ENCODE measurements at regions not wholly inside any gene's neighbourhood (a gene's known extent, or its start where the extent isn't known, plus 50 kb on each side); places are given as distances from the start of the nearest gene placed in this dataset.
A peak's percentile ranks its signal among the peaks of the same experiment; 100 is the strongest.

DNA sequence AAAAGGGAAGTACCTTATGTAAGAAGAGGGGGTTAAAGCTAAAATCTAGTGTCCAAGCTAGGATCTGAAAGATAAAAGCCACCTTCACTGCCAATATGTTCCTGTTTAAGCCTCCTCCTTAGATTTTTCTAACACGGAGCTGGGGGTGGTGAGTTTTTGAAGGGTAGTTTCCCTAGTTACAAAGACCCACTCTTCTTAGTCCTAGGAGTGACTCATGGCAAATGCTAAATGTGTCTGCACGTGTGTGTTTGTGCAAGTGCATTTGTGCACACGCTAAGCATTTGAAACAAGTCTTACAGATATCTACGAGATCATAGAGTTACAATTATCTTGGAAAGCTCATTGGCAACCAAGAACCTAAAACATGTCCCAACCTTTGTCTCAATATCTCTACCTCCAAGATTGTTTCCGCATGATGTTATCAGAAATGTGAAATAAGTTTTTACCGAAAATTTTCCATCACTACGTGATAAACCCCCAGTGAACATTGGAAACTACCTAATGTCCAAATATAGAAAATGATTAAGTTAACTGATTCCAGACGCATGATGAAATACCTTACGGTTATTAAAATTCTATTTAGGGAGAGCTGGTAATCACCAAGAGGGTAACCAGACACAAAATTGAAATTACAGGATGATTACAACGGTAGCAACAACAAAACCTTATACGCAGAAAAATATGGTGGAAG lies 78.0 kb upstream of the HRH2 start:
- no peak for DNase-seq

DNA sequence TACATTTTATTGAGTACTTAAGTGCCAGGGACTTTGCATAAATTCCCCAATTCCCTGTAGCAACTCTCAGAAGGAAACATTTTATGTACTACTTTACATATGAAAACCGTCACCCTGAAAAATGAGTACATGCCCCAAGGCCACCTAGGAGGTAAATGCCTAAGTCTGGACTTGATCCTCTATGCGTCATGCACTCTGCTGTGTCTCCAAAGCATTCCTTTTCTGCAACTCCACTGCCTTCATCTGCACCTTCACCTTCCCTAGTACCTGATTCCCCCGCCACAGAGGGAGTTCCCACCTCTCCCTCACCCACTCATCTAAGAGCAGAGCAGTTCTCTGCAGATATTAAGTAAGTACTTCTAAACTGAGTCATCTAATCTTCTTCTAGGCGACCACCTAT lies 75.2 kb upstream of the HRH2 start:
- DNase-seq: no peak

DNA sequence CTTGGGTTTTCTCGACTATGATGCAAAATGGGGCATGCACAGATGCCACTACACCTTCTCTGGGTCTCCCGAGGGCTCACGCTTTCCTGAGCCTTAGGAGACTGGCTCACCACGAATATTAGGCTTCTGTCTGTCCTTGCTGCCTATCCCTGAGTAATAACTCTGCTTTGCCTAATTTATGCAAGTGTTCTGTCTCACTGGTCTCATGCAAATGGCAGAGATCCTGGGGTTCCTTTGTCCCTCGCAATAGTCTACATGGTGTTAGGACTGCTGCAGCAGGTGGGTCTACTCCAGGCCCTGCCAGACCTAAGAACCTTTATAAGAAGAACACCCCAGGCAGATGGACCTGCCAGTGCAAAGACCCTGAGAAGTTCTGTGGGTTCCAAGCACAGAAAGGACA lies 72.3 kb upstream of the HRH2 start:
- DNase-seq: no peak

DNA sequence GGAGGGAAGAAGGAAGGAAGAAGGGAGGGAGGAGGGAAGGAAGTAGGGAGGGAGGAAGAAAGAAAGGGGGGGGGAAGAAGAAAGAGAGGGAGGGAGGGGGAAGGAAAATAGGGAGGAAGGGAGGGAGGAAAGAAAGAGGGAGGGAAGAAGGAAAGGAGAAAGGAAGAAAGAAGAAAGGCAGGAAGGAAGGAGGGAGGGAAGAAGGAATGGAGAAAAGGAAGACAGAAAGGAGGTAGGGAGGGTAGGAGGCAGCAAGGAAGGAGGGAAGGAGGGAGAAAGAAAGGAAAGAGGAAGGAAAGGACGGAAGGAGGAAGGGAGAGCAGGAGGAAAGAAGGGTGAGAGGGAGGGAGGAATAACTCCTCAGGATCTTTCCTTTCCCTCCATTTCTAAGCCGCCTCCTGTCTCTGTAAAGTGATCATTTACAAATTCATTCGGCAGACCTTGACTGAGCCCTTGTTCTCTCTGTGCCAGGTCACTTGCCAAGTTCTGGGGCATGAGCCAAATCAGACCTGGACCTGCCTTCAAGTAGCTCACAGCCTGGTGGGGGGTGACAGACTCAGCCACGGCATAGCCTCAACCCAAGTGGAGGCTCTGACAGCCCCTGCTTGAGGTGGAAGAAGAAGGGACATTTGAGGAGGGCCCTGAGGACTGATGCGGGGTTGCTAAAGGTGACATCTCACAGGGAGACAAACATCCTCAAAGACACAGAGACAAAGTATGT lies 69.0 kb upstream of the HRH2 start:
- DNase-seq: no peak

DNA sequence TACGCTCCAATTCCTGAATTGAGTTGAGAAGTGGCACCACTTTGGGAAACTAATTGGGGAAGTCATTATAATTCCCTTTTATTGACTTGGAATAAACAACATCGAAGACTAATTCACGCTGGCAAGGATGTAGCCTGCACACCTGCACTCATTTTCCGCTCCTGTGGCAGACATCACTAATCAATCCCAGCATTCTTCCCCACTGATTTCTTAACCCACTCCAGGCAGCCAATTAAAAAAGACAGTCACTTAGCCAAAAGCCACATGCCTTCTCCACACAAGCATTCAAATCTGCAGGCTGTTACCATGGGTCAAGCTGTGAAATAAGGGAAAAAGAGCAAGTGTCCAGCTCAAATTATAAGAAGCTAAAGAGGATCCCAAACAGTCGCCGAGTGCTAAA lies 68.2 kb upstream of the HRH2 start:
- DNase-seq: no peak

DNA sequence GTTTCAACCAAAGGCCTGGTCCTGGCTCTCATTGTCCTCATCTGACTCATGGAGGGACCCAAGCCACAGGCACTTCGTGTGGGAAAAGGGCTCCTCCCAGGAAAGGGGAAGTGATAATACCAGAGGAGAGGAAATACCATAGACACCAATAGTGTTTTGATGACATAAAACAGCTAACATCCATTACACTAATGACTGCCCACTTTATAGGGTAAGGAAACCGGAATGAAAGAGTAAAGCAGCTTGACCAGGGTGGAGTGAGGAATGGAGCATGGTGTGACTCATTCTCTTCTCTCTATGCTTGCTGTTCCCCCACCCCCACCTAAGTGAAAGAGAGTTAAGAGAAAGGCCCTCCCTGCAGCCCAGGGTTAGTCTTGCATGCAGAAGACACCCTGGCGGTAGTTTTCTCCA lies 67.4 kb upstream of the HRH2 start:
- peak; percentile 29 for DNase-seq

DNA sequence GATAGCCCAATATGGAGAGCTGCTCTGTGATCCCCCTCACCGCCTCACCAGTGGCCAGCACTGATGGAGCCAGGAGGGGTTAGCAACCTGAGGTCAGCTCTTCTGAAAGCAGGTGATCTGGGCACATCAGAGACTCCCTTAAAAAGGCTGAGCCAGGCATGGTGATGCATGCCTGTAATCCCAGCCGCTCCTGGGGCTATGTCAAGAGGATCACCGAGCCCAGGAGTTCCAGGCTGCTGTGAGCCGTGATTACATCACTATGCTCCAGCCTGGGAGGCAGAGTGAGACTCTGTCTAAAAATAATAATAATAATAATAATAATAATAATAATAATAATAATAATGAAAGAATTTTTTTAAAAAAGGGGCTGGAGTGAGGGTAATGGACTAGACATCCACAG lies 66.6 kb upstream of the HRH2 start:
- DNase-seq: no peak

DNA sequence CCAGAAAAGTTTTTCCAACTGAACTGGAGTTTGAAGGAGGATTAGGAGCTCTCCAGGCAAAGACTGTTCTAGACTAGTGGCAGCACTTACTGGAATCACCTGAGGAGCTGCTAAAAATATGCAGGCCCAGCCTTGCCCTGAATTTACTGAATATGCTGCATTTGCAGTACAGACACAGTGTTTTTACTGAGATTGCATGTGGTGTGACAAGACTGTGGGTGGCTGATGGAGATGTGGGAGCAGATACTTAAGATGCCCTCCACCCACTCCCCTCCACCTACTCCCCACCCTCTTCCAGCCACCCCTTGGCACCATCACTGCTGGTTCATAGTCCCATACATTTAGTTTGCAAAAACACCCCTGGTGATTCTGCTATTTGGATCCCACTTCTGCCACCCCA lies 64.1 kb upstream of the HRH2 start:
- no peak for DNase-seq

DNA sequence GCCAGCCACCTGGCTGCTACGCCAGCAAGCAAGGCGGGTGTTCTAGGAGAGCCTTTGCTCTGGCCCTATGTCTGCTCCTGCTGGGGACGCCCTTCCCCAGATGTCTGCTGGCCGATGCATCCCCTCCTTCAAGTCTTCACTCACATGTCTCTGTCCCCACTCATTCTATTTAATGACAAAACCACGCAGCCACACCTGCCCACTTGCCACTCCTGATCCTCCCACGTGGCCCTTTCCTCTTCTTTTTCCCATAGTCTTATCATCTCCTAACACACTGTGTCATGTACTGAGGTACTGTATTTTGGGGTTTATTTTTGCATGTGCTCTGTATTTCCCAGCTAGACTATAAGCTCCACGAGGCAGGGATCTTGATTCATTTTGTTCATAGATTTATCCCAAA lies 62.0 kb upstream of the HRH2 start:
- no peak for DNase-seq

DNA sequence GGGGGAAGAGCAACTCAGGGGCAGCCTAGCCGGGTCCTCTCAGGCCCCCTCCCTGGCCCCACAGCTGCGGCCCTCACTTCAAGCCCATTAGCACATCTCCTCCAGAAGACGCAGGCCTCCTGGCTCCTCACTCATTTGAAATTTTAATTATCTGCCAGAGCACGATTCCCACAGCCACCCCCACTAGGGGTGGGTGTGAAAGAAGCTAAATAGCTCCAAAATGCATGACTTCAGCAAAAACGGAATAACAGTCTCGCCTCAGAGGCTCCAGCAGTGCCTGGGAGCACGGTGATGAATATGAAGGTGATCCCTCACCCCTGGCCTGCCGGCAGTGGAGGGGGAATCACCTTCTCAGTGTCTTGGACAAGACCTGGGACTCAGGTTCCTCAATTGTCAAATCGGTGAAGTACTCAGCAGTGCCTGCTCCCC lies 61.1 kb upstream of the HRH2 start:
- DNase-seq: no peak

DNA sequence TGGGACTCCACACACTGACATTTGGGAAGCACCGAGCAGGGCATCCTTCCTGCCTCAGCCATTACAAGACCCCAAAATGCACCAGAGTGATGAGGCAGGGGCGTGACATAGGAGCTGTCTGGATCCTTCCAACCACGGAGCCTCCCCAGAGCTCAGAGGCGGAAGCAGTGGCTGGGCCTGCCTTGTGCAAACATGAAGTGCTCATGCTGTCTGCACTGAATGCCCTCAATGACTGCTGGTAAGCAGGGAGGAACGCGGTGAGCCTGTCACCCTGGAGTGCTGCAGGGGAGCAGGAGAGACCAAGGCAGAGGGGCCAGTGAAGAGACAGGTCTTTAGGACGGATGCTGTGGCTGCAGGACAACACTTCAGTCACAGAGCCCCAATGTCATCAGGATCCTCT lies 60.2 kb upstream of the HRH2 start:
- no peak for DNase-seq

DNA sequence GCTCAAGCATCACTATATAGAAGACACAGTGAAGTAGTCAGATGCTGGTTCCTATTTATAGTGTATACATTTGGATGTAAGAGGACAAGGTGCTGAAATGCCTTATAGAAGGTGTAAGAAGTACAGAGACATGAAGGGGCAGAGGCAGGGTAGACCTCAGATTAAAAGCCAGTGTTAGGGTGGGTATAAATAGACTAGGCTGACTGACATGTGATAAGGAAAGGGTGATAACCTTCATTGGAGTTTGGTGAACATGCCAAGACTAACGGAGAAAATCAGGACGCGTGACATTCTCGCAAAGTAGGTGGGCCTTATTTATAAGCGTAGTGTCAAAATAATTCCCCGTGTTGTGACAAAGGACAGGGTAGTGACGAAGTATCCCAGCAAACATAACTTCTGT lies 59.1 kb upstream of the HRH2 start:
- DNase-seq: no peak

DNA sequence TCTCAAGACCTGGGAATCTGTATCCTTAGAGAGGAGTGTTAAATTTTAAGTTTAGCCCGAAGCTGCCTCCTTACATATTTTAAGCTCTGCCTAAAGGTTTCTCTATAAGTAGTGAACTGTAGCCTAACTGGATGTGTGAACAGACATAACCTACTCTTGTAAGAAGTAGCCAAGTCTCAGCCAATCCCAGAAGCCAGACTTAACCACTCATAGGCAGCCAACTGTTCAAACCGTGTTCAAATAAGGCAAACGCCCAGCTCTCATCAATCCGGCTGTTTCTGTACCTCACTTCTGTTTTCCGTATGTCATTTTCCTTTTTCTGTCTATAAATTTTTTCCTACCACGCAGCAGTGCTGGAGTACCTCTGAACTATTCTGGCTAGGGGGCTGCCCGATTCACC lies 58.7 kb upstream of the HRH2 start:
- DNase-seq: no peak

DNA sequence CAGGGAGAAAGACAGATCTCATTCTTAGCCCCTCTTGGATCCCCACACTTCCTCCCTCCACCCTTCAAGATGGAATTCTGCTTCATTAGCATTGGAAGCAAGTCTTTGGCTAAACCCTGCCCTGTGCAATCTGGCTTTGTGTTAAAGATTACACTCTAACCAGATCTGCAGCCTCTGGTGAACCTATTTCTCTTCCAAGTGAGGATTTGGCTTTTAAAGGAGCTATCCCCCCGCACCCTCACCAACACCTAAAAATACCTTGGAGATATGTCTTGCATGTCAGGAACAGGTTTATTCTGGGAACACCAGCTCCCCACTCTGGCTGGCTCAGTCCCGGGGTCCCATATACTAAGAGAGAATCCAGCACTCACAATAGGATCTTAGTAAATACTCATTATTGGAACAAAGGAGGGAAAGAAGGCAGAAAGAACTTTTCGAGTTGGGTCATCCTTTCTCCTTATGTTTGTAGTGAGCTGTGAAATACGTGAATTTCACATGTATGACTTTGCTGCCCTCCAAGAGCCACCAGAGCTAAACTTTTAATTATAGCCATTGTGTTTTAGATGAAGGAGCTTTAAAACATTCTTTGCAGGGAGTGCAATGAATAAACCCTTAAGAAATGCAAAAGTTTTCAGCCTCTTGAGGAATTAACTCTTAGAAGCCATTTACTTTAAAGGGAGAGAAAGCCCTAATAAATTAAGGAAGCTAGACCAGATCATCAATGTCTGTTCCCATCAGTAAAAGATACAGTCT lies 53.7 kb upstream of the HRH2 start:
- no peak for DNase-seq

DNA sequence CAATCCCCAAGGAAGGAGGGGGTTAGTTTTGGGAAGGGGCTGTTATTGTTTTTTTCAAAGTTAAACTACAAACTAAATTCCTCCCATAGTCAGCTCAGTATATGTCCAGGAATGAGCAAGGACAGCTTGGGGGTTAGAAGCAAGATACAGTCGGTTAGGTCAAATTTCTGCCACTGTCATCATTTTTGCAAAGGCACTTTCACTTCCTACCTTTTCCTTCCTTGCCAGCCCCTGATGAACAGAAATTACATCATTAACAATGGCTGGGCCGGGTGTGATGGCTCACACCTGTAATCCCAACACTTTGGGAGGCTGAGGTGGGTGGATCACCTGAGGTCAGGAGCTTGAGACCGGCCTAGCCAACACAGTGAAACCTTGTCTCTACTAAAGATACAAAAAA lies 51.5 kb upstream of the HRH2 start:
- DNase-seq: no peak
